SKM-1 (cell line): ENCODE measurements at regions not wholly inside any gene's neighbourhood (a gene's known extent, or its start where the extent isn't known, plus 50 kb on each side); places are given as distances from the start of the nearest gene placed in this dataset.
A peak's percentile ranks its signal among the peaks of the same experiment; 100 is the strongest.
"Not testable (repeated sequence)": the region's sequence is repeated elsewhere in the genome, so short reads cannot be mapped to it uniquely, and the experiment has no call there.

Experiments used
- DNase-seq: peaks from one replicate; lab custom pipeline; 2025; ENCODE audit not compliant: unreplicated experiment; lab: John Stamatoyannopoulos, UW

DNA sequence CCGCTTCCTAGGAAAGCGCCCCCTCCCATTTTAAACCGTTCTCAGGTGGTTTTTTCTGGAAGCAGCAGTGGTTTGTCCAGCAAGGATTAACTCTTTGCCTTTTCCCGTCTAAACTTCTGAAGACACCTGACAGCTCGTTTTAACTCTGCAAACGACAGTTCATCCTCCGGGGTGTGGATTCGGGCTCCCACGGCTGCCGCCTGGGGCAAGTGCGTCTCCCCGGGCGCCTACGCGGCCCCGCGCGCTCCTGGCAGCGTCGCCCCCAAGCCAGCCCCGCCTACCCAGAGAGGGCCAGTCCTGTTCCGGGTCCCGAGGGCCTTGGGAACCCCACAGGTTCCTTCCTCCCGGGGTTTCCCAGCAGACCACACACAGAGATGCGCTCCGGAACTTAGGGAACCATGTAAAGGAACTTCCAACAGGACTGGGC is 54.4 kb downstream of the PRR18 start:
- DNase-seq = no peak

GRCh38 chr6:166253281-166253681 is 54.9 kb downstream of the PRR18 start:
- DNase-seq = no peak

DNA sequence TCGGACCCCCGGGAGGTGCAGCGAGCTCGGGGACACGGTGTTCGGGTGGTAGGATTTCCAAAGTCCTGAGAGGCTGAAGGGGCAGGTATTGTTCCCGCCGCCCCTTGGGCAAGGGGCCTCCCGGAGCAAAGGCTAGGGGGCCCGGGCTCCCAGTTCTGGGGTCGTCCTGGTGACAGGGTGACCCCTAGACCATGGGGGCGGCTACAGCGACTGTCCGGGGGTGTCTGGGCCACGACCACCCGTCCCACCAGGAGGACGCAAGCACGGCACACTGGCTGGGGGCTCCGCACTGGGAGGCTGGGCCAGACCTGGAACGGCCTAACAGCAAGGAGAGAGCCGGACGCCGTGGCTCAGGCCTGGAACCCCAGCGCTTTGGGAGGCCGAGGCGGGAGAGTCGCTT is 55.6 kb downstream of the PRR18 start:
- no peak for DNase-seq

DNA sequence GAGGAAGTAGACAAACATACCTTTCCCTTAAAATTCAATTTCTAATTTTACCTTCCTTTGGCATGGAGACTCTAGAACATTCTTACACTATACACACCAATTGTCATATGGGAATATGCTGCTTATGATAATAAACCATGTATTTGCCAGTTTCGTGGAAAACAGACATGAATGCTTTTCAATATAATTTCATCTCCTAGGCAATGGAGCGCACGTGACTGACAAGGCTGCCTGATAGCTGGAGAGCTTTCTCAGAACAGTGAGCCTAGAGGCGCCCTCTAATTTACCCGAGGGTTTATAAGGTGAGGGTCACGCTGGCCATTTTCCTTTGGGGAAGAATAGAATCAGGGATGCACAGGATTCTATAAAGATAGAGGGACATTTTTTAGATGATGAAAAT is 56.5 kb downstream of the PRR18 start:
- DNase-seq = no peak

DNA sequence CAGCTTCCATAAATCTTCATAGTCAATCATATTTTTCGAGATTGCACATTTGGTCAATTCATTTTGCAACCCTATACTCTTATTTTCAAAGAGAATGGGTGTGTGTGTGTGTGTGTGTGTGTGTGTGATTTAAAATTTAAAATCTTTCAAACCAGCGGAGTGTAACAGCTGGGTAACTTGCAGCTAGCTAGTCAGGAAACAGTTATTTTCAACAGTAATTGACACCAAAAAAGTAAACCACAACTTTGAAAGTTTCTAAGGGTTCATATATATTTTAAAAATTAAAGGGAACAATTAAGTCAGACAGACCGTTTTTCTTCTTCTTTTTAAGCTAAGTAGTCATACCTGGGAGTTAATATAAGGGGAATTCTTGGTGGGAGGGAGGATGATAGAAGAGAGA is 57.0 kb downstream of the PRR18 start:
- no peak for DNase-seq

DNA sequence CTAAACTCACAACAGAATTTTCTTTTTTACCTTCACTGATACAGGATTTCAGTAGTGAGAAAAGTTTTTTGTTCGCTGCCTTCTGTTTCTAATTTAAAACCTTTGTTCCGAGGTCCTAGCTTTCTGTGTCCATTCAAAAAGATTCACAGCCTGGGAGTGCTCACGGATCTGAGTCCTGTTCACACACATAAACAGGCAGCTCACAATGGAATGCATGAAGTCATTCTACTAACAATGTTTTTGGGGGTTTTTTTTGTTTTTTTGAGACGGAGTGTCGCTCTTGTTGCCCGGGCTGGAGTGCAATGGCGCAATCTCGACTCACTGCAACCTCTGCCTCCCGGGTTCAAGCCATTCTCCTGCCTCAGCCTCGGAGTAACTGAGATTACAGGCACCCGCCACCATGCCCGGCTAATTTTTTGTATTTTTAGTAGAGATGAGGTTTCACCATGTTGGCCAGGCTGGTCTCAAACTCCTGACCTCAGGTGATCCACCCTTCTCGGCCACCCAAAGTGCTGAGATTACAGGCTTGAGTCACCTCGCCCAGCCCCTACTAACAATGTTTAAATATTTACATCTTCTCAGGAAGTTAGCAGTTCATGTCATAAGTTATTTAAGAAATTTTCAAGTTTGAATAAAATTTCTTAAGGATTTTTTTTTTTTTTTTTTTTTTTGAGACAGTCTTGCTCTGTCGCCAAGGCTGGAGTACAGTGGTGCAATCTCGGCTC is 59.0 kb downstream of the PRR18 start:
- DNase-seq = not testable (repeated sequence)

DNA sequence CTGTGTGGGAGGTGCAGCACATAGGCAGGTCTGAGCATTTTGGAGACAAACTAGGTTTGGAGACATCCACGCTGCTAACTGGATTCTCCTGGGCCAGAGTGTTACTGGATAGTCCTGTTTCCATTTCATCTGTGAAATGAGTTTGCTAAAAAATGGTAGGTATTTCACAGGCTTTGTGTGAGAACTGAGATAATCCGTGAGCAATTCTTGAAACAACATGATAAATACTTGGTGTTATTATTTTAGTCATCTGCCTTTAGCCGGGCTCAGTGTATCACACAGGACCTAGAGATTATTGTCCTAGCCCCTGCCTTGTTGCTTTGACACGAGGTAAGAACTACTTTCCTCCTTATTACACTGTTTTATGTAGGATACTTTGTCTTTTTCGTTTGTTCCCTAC is 63.0 kb downstream of the PRR18 start:
- no peak for DNase-seq

- no peak for DNase-seq
Observed at GRCh38 chr6:166244353-166245045, 63.7 kb downstream of the PRR18 start.

- no peak for DNase-seq
Observed at GRCh38 chr6:166242888-166243287, 65.3 kb downstream of the PRR18 start.

- no peak for DNase-seq
Observed at GRCh38 chr6:166241974-166242373, 66.2 kb downstream of the PRR18 start.

DNA sequence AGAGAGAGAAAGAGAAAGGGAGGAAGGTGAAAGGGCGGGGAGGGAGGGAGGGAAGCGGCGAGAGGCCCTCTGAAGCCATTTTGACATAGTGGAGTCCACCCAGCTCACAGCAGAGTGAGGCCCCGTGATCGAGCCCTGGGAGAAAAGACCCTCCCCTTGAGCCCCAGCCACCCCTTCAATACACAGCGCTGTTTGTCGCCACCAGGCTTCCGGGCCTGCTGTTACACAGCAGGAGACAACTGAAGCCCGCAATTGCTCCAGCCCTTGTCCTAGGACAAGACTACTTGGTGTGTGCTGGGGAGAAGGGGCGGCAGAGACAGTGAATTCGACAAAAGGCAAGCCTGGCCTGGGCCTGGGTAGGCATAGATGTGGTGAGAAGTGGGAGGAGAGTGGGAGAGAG is 67.3 kb downstream of the PRR18 start:
- no peak for DNase-seq

DNA sequence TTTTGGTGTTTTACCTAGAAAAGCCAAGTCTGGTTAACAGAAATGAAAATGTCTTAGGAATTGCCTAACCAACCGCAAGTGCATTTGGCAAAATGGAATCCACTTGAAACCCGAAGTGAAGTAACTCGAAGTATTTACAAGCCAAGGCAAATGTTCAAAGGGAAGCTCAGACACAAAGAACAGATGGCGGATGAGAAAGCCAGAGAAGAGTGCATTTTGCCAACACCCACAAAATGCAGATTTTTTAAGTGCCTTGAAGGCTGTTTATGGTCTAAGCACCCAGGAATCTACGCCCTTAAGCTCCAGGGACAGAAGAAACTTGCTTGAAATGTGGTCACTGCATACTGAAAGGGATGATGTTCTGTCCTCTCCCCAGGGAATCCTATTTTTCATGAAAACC is 70.0 kb upstream of the TBXT start:
- DNase-seq = no peak

DNA sequence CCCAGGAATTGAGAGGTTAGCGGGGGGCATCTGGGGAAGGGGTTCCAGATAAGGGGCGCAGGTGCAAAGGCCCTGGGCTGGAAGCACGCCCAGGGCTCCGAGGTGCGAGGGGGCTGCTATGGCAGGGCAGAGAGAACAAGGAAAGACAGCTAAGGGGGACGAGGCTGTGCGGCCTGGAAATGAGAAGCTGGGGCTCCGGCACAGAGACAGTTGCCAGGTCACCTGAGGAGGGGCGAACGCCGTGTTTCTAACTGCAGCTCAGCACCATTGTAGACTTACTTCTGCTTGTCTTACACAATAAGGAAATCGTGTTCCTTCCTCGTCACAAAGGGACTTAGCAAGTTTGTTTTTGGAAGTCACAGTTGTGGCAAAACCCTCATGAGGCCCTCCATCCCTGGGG is 68.9 kb upstream of the TBXT start:
- peak; percentile 50 for DNase-seq

GRCh38 chr6:166235666-166236292 is 68.1 kb upstream of the TBXT start:
- no peak for DNase-seq

DNA sequence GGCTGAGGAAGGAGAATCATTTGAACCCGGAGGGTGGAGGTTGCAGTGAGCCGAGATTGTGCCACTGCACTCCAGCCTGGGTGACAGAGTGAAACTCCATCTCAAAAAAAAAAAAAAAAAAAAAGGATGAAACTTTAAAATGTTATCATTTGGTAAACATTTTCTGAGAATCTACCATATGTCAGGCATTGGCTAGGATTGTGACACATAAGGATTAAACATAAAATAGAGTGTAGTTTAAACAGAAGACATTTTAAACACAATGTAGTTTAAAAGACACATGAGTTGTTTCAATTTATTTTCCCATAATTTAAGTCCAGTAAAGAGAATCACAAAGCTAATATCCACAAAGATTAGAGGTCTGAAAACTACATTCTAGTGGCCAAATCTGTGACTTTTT is 63.5 kb upstream of the TBXT start:
- not testable (repeated sequence) for DNase-seq

- no peak for DNase-seq
Observed at GRCh38 chr6:166228839-166229528, 61.3 kb upstream of the TBXT start.

DNA sequence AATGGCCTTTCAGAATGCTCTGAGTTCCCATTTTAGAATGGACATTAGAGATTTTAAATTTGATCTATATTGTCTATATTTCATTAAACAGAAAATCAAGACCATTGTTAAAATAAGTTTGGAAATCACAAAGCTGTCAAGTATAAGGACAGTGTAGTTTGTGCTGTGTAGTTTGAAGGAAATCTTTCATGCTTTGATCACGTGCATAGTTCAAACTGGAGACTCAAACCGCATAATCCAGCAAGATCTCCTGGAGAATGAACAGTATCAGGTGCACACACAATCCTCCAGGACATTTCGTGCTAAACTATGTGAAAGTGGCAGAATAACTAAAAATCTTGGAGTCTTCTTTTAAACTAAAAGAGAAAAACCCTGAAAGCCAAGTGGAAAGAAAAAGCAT is 60.8 kb upstream of the TBXT start:
- DNase-seq = no peak

GRCh38 chr6:166223079-166223478 is 55.4 kb upstream of the TBXT start:
- no peak for DNase-seq

DNA sequence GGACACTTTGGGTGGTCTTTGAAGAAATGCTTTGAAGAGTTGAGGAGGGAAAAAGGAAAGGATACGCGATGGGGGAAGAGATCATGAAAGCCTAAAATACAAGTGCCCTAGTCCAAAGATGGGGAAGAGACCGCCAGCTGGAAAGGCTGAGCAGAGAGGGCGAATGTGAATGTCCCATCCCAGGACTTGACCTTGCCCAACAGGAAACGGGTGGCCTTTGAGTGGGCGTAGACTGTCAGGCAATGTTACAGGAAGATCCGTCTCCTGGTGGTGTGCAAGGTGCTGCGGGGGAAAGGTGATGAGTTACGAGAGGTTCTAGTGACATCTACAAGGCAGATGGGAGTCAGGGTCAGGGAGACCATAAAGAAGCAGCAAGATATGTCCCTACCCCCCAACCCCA is 55.0 kb upstream of the TBXT start:
- DNase-seq = no peak

DNA sequence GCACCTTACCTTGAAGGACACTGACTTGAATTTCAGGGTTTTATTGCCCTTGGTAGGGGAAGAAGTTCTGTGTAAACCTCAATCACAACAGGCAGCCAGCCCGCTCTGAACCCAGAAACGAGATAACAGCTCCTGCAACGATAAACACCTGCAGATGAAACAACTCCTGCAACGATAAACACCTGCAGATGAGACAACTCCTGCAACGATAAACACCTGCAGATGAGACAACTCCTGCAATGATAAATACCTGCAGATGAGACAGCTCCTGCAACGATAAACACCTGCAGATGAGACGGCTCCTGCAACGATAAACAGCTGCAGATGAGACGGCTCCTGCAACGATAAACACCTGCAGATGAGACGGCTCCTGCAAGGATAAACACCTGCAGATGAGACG is 54.0 kb upstream of the TBXT start:
- DNase-seq = no peak

- DNase-seq = no peak
Observed at GRCh38 chr6:166221040-166221439, 53.4 kb upstream of the TBXT start.
